CD14-positive monocyte (primary cell): ENCODE measurements at regions not wholly inside any gene's neighbourhood (a gene's known extent, or its start where the extent isn't known, plus 50 kb on each side); places are given as distances from the start of the nearest gene placed in this dataset.

ENCODE experiments used
- DNase-seq, 3 donors: peaks; one replicate each; pipeline ENCODE4 v3.0.0-alpha.2; 2011 to 2022
- H2AFZ ChIP-seq: 2 replicates; pipeline ENCODE4 v1.6.0; 2012; ENCODE audit warnings: mild to moderate bottlenecking, low read depth, low read length, inconsistent platforms; ENCODE audit not compliant: insufficient read depth, poor library complexity, severe bottlenecking
- H3K27ac ChIP-seq, 2 donors: 1 replicate in 1 of 2; 2 replicates in 1 of 2; pipeline ENCODE4 v1.5.1; 2012 to 2013; ENCODE audit warnings: low read length in 2 of 2, control low read depth in 1 of 2, inconsistent platforms in 1 of 2, low read depth in 1 of 2, mild to moderate bottlenecking in 1 of 2
- H3K27me3 ChIP-seq, 2 donors: one replicate each; pipeline versions ENCODE4 v1.6.0 to v1.6.1; 2011 to 2013; ENCODE audit warnings: low read length in 2 of 2; ENCODE audit not compliant: control insufficient read depth in 2 of 2, insufficient read depth in 2 of 2
- H3K36me3 ChIP-seq, 2 donors: replicated peaks in 1 of 2; 1 replicate in 1 of 2; 2 replicates in 1 of 2; pipeline versions ENCODE4 v1.5.1 to v1.6.1; 2012 to 2013; ENCODE audit warnings: low read length in 2 of 2, control low read depth in 1 of 2, inconsistent platforms in 1 of 2, mild to moderate bottlenecking in 1 of 2; ENCODE audit not compliant: insufficient read depth in 2 of 2, control insufficient read depth in 1 of 2
- H3K4me1 ChIP-seq, 2 donors: 1 replicate in 1 of 2; 2 replicates in 1 of 2; pipeline versions ENCODE4 v1.5.1 to v1.6.1; 2012 to 2013; ENCODE audit warnings: low read length in 2 of 2, control low read depth in 1 of 2, inconsistent platforms in 1 of 2, mild to moderate bottlenecking in 1 of 2, moderate library complexity in 1 of 2; ENCODE audit not compliant: insufficient read depth in 2 of 2, control insufficient read depth in 1 of 2
- H3K4me2 ChIP-seq: replicated peaks from 2 replicates; pipeline ENCODE3; 2012; ENCODE audit warnings: low read length, moderate library complexity, mild to moderate bottlenecking; ENCODE audit not compliant: poor library complexity, severe bottlenecking; ENCODE audit errors: extremely low read depth
- H3K4me3 ChIP-seq, 3 experiments: fragments of 200-600 bp in 1 of 3; sonication (generic) in 1 of 3; replicated peaks in 1 of 3; 1 replicate in 2 of 3; 2 replicates in 1 of 3; pipeline ENCODE4 v1.5.1; 2011 to 2013; ENCODE audit warnings: low read length in 3 of 3, mild to moderate bottlenecking in 3 of 3, control low read depth in 2 of 3, low read depth in 2 of 3, inconsistent platforms in 1 of 3, moderate library complexity in 1 of 3
- H3K79me2 ChIP-seq: 2 replicates; pipeline ENCODE4 v1.6.0; 2012; ENCODE audit warnings: mild to moderate bottlenecking, control low read depth, inconsistent platforms, low read length, moderate library complexity; ENCODE audit not compliant: insufficient read depth
- H3K9ac ChIP-seq: 2 replicates; pipeline ENCODE4 v1.6.0; 2017; ENCODE audit warnings: low read length, mild to moderate bottlenecking; ENCODE audit not compliant: insufficient read depth, poor library complexity, severe bottlenecking
- H3K9me3 ChIP-seq, 2 donors: replicated peaks in 1 of 2; 1 replicate in 1 of 2; 2 replicates in 1 of 2; pipeline versions ENCODE4 v1.5.1 to v1.6.1; 2012 to 2013; ENCODE audit warnings: low read length in 2 of 2, control low read depth in 1 of 2; ENCODE audit not compliant: control insufficient read depth in 1 of 2, insufficient read depth in 1 of 2
- H4K20me1 ChIP-seq: 2 replicates; pipeline ENCODE4 v1.6.0; 2012; ENCODE audit warnings: mild to moderate bottlenecking, low read length, control low read depth, moderate library complexity; ENCODE audit not compliant: insufficient read depth
- H3K27ac Mint-ChIP-seq, 7 donors: one replicate each; pipeline ENCODE4 v1.8.0; 2020; ENCODE audit warnings: mild to moderate bottlenecking in 7 of 7, mixed read lengths in 7 of 7, moderate library complexity in 6 of 7, inconsistent platforms in 2 of 7
- H3K27me3 Mint-ChIP-seq, 3 donors: one replicate each; pipeline ENCODE4 v1.8.0; 2021 to 2022; ENCODE audit warnings: low read depth in 3 of 3, mild to moderate bottlenecking in 3 of 3, mixed read lengths in 3 of 3, moderate library complexity in 3 of 3, inconsistent platforms in 1 of 3
- H3K36me3 Mint-ChIP-seq, 2 donors: one replicate each; pipeline ENCODE4 v1.8.0; 2020; ENCODE audit warnings: mixed read lengths in 2 of 2, inconsistent platforms in 1 of 2, mild to moderate bottlenecking in 1 of 2
- H3K4me1 Mint-ChIP-seq: one replicate; pipeline ENCODE4 v1.8.0; 2020; ENCODE audit warnings: mild to moderate bottlenecking, mixed read lengths
- H3K4me3 Mint-ChIP-seq, 2 donors: one replicate each; pipeline ENCODE4 v1.8.0; 2020; ENCODE audit warnings: mild to moderate bottlenecking in 2 of 2, mixed read lengths in 2 of 2, moderate library complexity in 1 of 2
- H3K9me3 Mint-ChIP-seq, 7 donors: one replicate each; pipeline ENCODE4 v1.8.0; 2020 to 2022; ENCODE audit warnings: mixed read lengths in 7 of 7, mild to moderate bottlenecking in 6 of 7, moderate library complexity in 6 of 7, inconsistent platforms in 2 of 7
- WGBS: methylation state at CpG from one replicate; pipeline ENCODE4 v1.1.5; 2013; ENCODE audit warnings: missing lambda C conversion rate; ENCODE audit not compliant: insufficient coverage; 5-methylcytosine and 5-hydroxymethylcytosine counted together
- intact Hi-C, 2 donors: fragments of 100-400 bp; cut with micrococcal nuclease; formaldehyde crosslinking; loops; one replicate each; pipeline versions ENCODE4 v1.15.0 to v1.15.1; 2023
- TF ChIP-seq, protein P1 (sequence below): fragments of 200-600 bp; IDR thresholded peaks from one replicate; pipeline ENCODE4 v1.8.0; 2022; ENCODE audit warnings: antibody characterized with exemption, mild to moderate bottlenecking

DNA sequence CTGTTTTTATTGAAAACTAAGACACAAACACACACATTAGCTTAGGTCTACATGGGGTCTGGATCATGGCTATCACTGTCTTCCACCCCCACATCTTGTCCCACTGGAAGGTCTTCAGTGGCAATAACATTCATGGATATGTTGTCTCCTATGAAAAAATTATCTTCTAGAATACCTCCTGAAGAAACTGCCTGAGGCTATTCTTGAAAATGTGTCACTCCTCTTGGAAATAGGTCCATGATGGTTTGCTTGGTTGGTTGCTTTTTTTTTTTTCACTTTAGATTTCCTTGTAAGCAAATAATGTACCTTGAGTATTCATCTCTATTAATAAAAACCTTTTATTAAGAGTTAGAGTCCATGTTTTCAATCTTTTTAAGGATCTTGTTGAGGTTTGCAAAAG lies 195.3 kb upstream of the PDE5A start:
- no peak for DNase-seq
- intact Hi-C loops = no loop called here
- no peaks in the 10 kb centered on the region for H3K79me2 ChIP-seq
- Mint-ChIP-seq H3K27me3 (no peaks in the 10 kb centered on the region), H3K9me3 (peaks cover 0 to 7% (median 0%) of the 10 kb centered on the region in 7 donors), H3K4me1 (no peaks in the 10 kb centered on the region), H3K4me3 (no peak overlapping the region), H3K36me3 (no peaks in the 10 kb centered on the region), H3K27ac (no peak overlapping the region)
- H3K9ac ChIP-seq = no peak overlapping the region
- H3K4me2 ChIP-seq = no peak overlapping the region
- H3K4me3 ChIP-seq = no peak overlapping the region
- TF ChIP-seq, protein P1, sequence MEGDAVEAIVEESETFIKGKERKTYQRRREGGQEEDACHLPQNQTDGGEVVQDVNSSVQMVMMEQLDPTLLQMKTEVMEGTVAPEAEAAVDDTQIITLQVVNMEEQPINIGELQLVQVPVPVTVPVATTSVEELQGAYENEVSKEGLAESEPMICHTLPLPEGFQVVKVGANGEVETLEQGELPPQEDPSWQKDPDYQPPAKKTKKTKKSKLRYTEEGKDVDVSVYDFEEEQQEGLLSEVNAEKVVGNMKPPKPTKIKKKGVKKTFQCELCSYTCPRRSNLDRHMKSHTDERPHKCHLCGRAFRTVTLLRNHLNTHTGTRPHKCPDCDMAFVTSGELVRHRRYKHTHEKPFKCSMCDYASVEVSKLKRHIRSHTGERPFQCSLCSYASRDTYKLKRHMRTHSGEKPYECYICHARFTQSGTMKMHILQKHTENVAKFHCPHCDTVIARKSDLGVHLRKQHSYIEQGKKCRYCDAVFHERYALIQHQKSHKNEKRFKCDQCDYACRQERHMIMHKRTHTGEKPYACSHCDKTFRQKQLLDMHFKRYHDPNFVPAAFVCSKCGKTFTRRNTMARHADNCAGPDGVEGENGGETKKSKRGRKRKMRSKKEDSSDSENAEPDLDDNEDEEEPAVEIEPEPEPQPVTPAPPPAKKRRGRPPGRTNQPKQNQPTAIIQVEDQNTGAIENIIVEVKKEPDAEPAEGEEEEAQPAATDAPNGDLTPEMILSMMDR = no peak
- H3K4me1 ChIP-seq = no peaks in the 10 kb centered on the region
- no peaks in the 10 kb centered on the region for H4K20me1 ChIP-seq
- no peak overlapping the region for H2AFZ ChIP-seq
- H3K27ac ChIP-seq = no peak overlapping the region
- no peaks in the 10 kb centered on the region for H3K27me3 ChIP-seq
- H3K36me3 ChIP-seq = no peaks in the 10 kb centered on the region
- H3K9me3 ChIP-seq = peaks cover 0 to 2% of the 10 kb centered on the region in 2 donors

DNA sequence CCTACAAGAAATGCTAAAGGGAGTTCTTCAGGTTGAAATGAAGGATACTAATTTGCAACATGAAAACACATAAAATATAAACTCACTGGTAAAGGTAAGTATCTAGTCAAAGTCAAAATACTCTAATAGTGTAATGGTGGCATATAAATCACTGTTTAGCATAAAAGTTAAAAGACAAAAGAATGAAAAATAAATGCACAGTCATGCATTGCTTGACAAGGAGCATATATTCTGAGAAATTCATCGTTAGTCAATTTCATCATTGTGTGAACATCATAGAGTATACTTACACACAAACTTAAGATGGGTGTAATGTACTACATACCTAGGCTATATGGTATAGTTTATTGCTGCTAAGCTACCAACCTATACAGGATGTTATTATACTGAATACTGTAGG lies 194.4 kb upstream of the PDE5A start:
- H3K4me3 ChIP-seq = no peak overlapping the region
- H3K4me1 ChIP-seq = no peaks in the 10 kb centered on the region
- Mint-ChIP-seq H3K27me3 (no peaks in the 10 kb centered on the region), H3K4me3 (no peak overlapping the region), H3K36me3 (no peaks in the 10 kb centered on the region), H3K4me1 (no peaks in the 10 kb centered on the region), H3K9me3 (peaks cover 0 to 7% (median 0%) of the 10 kb centered on the region in 7 donors), H3K27ac (no peak overlapping the region)
- no peak overlapping the region for H2AFZ ChIP-seq
- TF ChIP-seq, protein P1 = no peak
- no CpG with 5 or more reads among the region's 1 CpG for WGBS
- no peaks in the 10 kb centered on the region for H3K79me2 ChIP-seq
- intact Hi-C loops = no loop called here
- H3K36me3 ChIP-seq = no peaks in the 10 kb centered on the region
- no peak overlapping the region for H3K4me2 ChIP-seq
- no peak for DNase-seq
- H3K9ac ChIP-seq = no peak overlapping the region
- H3K9me3 ChIP-seq = peaks cover 0 to 2% of the 10 kb centered on the region in 2 donors
- no peaks in the 10 kb centered on the region for H4K20me1 ChIP-seq
- no peaks in the 10 kb centered on the region for H3K27me3 ChIP-seq
- no peak overlapping the region for H3K27ac ChIP-seq
